GM12874 (cell line): ENCODE measurements at regions not wholly inside any gene's neighbourhood (a gene's known extent, or its start where the extent isn't known, plus 50 kb on each side); places are given as distances from the start of the nearest gene placed in this dataset.

Experiments
- CTCF ChIP-seq: IDR thresholded peaks from 2 replicates; pipeline ENCODE4 v1.5.1; 2011; ENCODE audit warnings: low read depth, mild to moderate bottlenecking, control low read depth, low read length, moderate library complexity; ENCODE audit not compliant: insufficient read depth

GRCh38 chr5:67319935-67320725, 123.5 kb upstream of the CD180 start:
- no peak for TF ChIP-seq CTCF

GRCh38 chr5:67318746-67319145, 122.1 kb upstream of the CD180 start:
- no peak for TF ChIP-seq CTCF

- TF ChIP-seq CTCF = no peak
Observed at GRCh38 chr5:67317603-67318002, 121.0 kb upstream of the CD180 start.

GRCh38 chr5:67316695-67317094, 120.1 kb upstream of the CD180 start:
- TF ChIP-seq CTCF = no peak

- TF ChIP-seq CTCF = no peak
Observed at GRCh38 chr5:67315082-67315989, 118.7 kb upstream of the CD180 start.

GRCh38 chr5:67311701-67312100, 115.1 kb upstream of the CD180 start:
- TF ChIP-seq CTCF = no peak

- no peak for TF ChIP-seq CTCF
Observed at GRCh38 chr5:67311208-67311607, 114.6 kb upstream of the CD180 start.
